ENCODE measurements at regions not wholly inside any gene's neighbourhood (a gene's known extent, or its start where the extent isn't known, plus 50 kb on each side); places are given as distances from the start of the nearest gene placed in this dataset.
"Not testable (repeated sequence)": the region's sequence is repeated elsewhere in the genome, so short reads cannot be mapped to it uniquely, and the experiment has no call there.

GRCh38 chr9:81317223-81317622 lies 372.1 kb downstream of the TLE1 start:
- DNase-seq (no peak), ATAC-seq (no peak)
- intact Hi-C loops (cut with DNase I, micrococcal nuclease): no loop called here

GRCh38 chr9:81314490-81314889 lies 374.9 kb downstream of the TLE1 start:
- intact Hi-C loops (cut with DNase I, micrococcal nuclease): no loop called here
- DNase-seq: no peak
- peak; percentile 48 for ATAC-seq

GRCh38 chr9:81313877-81314276 lies 375.5 kb downstream of the TLE1 start:
- DNase-seq (no peak), ATAC-seq (no peak)
- intact Hi-C loops (cut with DNase I, micrococcal nuclease): no loop called here

- ATAC-seq: no peak
- DNase-seq: no peak
- intact Hi-C loops (cut with DNase I, micrococcal nuclease): no loop called here
Measured at GRCh38 chr9:81312346-81312745, 377.0 kb downstream of the TLE1 start.

- ATAC-seq (no peak), DNase-seq (no peak)
- intact Hi-C loops (cut with DNase I, micrococcal nuclease): no loop called here
Measured at GRCh38 chr9:81308404-81308803, 380.9 kb downstream of the TLE1 start.

- DNase-seq; ATAC-seq; intact Hi-C loops (cut with DNase I, micrococcal nuclease): not testable (repeated sequence)
Measured at GRCh38 chr9:81307791-81308190, 381.6 kb downstream of the TLE1 start.

GRCh38 chr9:81305561-81306182 lies 383.7 kb downstream of the TLE1 start:
- ATAC-seq (no peak), DNase-seq (no peak)
- intact Hi-C loops (cut with DNase I, micrococcal nuclease): no loop called here

GRCh38 chr9:81303658-81304057 lies 385.7 kb downstream of the TLE1 start:
- intact Hi-C loops (cut with DNase I, micrococcal nuclease): no loop called here
- ATAC-seq: no peak
- no peak for DNase-seq

GRCh38 chr9:81293651-81294050 lies 395.7 kb downstream of the TLE1 start:
- intact Hi-C loops (cut with DNase I, micrococcal nuclease): no loop called here
- ATAC-seq: no peak
- no peak for DNase-seq

- intact Hi-C loops (cut with DNase I, micrococcal nuclease): no loop called here
- ATAC-seq: no peak
- DNase-seq: no peak
Measured at GRCh38 chr9:81292056-81292805, 397.1 kb downstream of the TLE1 start.

- intact Hi-C loops (cut with DNase I, micrococcal nuclease): no loop called here
- ATAC-seq: no peak
- DNase-seq: no peak
Measured at GRCh38 chr9:81289622-81290021, 399.7 kb downstream of the TLE1 start.

- intact Hi-C loops (cut with DNase I, micrococcal nuclease): no loop called here
- ATAC-seq (no peak), DNase-seq (no peak)
Measured at GRCh38 chr9:81268048-81268447, 421.3 kb downstream of the TLE1 start.

- intact Hi-C loops (cut with DNase I, micrococcal nuclease): no loop called here
- no peak for DNase-seq
- no peak for ATAC-seq
Measured at GRCh38 chr9:81266674-81267073, 422.7 kb downstream of the TLE1 start.

GRCh38 chr9:81266086-81266485 lies 423.3 kb downstream of the TLE1 start:
- intact Hi-C loops (cut with DNase I, micrococcal nuclease): no loop called here
- DNase-seq: no peak
- no peak for ATAC-seq

- intact Hi-C loops (cut with DNase I, micrococcal nuclease): no loop called here
- ATAC-seq (no peak), DNase-seq (no peak)
Measured at GRCh38 chr9:81264516-81264915, 424.8 kb downstream of the TLE1 start.

GRCh38 chr9:81259896-81260295 lies 429.5 kb downstream of the TLE1 start:
- DNase-seq (no peak), ATAC-seq (no peak)
- intact Hi-C loops (cut with DNase I, micrococcal nuclease): no loop called here

- intact Hi-C loops (cut with DNase I, micrococcal nuclease): no loop called here
- DNase-seq: no peak
- ATAC-seq: no peak
Measured at GRCh38 chr9:81256368-81256767, 433.0 kb downstream of the TLE1 start.

- no peak for ATAC-seq
- intact Hi-C loops (cut with DNase I, micrococcal nuclease): no loop called here
- DNase-seq: no peak
Measured at GRCh38 chr9:81250606-81251005, 438.7 kb downstream of the TLE1 start.

- intact Hi-C loops (cut with DNase I, micrococcal nuclease): no loop called here
- DNase-seq (no peak), ATAC-seq (no peak)
Measured at GRCh38 chr9:81250041-81250440, 439.3 kb downstream of the TLE1 start.

- intact Hi-C loops (cut with DNase I, micrococcal nuclease): no loop called here
- ATAC-seq: no peak
- no peak for DNase-seq
Measured at GRCh38 chr9:81245254-81245956, 443.9 kb downstream of the TLE1 start.

All from left colon (tissue), 2 donors.